Esophagus (tissue), 2 donors: ENCODE measurements at regions not wholly inside any gene's neighbourhood (a gene's known extent, or its start where the extent isn't known, plus 50 kb on each side); places are given as distances from the start of the nearest gene placed in this dataset.

Experiments used
- H3K27ac ChIP-seq, 2 donors: one replicate each; pipeline ENCODE4 v1.5.1; 2013; ENCODE audit warnings: low read depth in 2 of 2, mild to moderate bottlenecking in 2 of 2, inconsistent platforms in 1 of 2, low read length in 1 of 2, moderate library complexity in 1 of 2
- H3K27me3 ChIP-seq, 2 donors: one replicate each; pipeline ENCODE4 v1.6.1; 2013; ENCODE audit warnings: low read length in 2 of 2, control low read depth in 1 of 2, mild to moderate bottlenecking in 1 of 2; ENCODE audit not compliant: insufficient read depth in 2 of 2, control insufficient read depth in 1 of 2
- H3K36me3 ChIP-seq, 2 donors: one replicate each; pipeline ENCODE4 v1.6.1; 2013; ENCODE audit warnings: low read length in 1 of 2; ENCODE audit not compliant: control insufficient read depth in 2 of 2, insufficient read depth in 2 of 2
- H3K4me1 ChIP-seq, 2 donors: one replicate each; pipeline ENCODE4 v1.6.1; 2013; ENCODE audit warnings: low read length in 1 of 2; ENCODE audit not compliant: control insufficient read depth in 2 of 2, insufficient read depth in 2 of 2
- H3K4me3 ChIP-seq, 2 donors: one replicate each; pipeline ENCODE4 v1.5.1; 2013; ENCODE audit warnings: low read length in 2 of 2, mild to moderate bottlenecking in 2 of 2, low read depth in 1 of 2, moderate library complexity in 1 of 2
- H3K9me3 ChIP-seq, 2 donors: one replicate each; pipeline ENCODE4 v1.6.1; 2013; ENCODE audit warnings: mild to moderate bottlenecking in 2 of 2, low read depth in 1 of 2, low read length in 1 of 2, moderate library complexity in 1 of 2; ENCODE audit not compliant: control insufficient read depth in 2 of 2, insufficient read depth in 1 of 2
- WGBS, 2 donors: extraction: QIAGEN DNeasy Blood & Tissue Kit; methylation state at CpG; one replicate each; pipeline ENCODE4 v1.1.7; 2013; 5-methylcytosine and 5-hydroxymethylcytosine counted together
- donor health status: healthy with polysubstance abuse.
- donor health status: Bipolar disorder and iron deficiency.

GRCh38 chr5:89878140-89879132 is 531.1 kb downstream of the CETN3 start:
- Histone ChIP-seq H3K4me1 (no peaks in the 10 kb centered on the region), H3K27ac (no peak overlapping the region)
- 77 to 79% methylated on average over 9 of the region's 9 CpGs for WGBS, 2 donors

GRCh38 chr5:89871906-89872305 is 537.6 kb downstream of the CETN3 start:
- WGBS, 2 donors = 34 to 37% methylated on average over 2 of the region's 2 CpGs
- Histone ChIP-seq H3K4me3 (no peak overlapping the region), H3K4me1 (no peaks in the 10 kb centered on the region)

More at GRCh38 chr5:89878140-89879132, 531.1 kb downstream of the CETN3 start:
- Histone ChIP-seq H3K9me3 (no peaks in the 10 kb centered on the region), H3K27me3 (no peaks in the 10 kb centered on the region), H3K4me3 (no peak overlapping the region), H3K36me3 (no peaks in the 10 kb centered on the region)

GRCh38 chr5:89869346-89869745 is 540.2 kb downstream of the CETN3 start:
- WGBS, 2 donors = 57 to 70% methylated on average over 2 of the region's 2 CpGs
- Histone ChIP-seq H3K9me3 (no peaks in the 10 kb centered on the region), H3K4me1 (no peaks in the 10 kb centered on the region), H3K27me3 (no peaks in the 10 kb centered on the region), H3K27ac (no peak overlapping the region), H3K36me3 (no peaks in the 10 kb centered on the region), H3K4me3 (no peak overlapping the region)

More at GRCh38 chr5:89871906-89872305, 537.6 kb downstream of the CETN3 start:
- no peaks in the 10 kb centered on the region for H3K36me3 ChIP-seq
- H3K27ac ChIP-seq = no peak overlapping the region
- no peaks in the 10 kb centered on the region for H3K27me3 ChIP-seq
- no peaks in the 10 kb centered on the region for H3K9me3 ChIP-seq

GRCh38 chr5:89866410-89866809 is 543.1 kb downstream of the CETN3 start:
- H3K9me3 ChIP-seq = no peaks in the 10 kb centered on the region
- WGBS, 2 donors = 64 to 67% methylated on average over 3 of the region's 3 CpGs
- H3K27me3 ChIP-seq = no peaks in the 10 kb centered on the region
- no peak overlapping the region for H3K4me3 ChIP-seq
- no peak overlapping the region for H3K27ac ChIP-seq
- H3K36me3 ChIP-seq = no peaks in the 10 kb centered on the region
- no peaks in the 10 kb centered on the region for H3K4me1 ChIP-seq

- WGBS, 2 donors = 88 to 89% methylated on average over 1 of the region's 1 CpG
These were observed 544.6 kb downstream of the CETN3 start for GRCh38 chr5:89864941-89865340.

GRCh38 chr5:89857790-89858189 is 551.8 kb downstream of the CETN3 start:
- Histone ChIP-seq H3K27me3 (no peaks in the 10 kb centered on the region), H3K9me3 (no peaks in the 10 kb centered on the region), H3K4me1 (no peaks in the 10 kb centered on the region), H3K4me3 (no peak overlapping the region), H3K36me3 (no peaks in the 10 kb centered on the region), H3K27ac (no peak overlapping the region)
- WGBS, 2 donors = 87% methylated on average over 5 of the region's 5 CpGs

More at GRCh38 chr5:89864941-89865340, 544.6 kb downstream of the CETN3 start:
- Histone ChIP-seq H3K9me3 (no peaks in the 10 kb centered on the region), H3K27me3 (no peaks in the 10 kb centered on the region), H3K4me3 (no peak overlapping the region), H3K36me3 (no peaks in the 10 kb centered on the region), H3K27ac (no peak overlapping the region), H3K4me1 (no peaks in the 10 kb centered on the region)

GRCh38 chr5:89855417-89855816 is 554.1 kb downstream of the CETN3 start:
- Histone ChIP-seq H3K36me3 (no peaks in the 10 kb centered on the region), H3K27ac (no peak overlapping the region), H3K9me3 (no peaks in the 10 kb centered on the region), H3K27me3 (no peaks in the 10 kb centered on the region), H3K4me1 (no peaks in the 10 kb centered on the region), H3K4me3 (no peak overlapping the region)
- WGBS, 2 donors = 91 to 92% methylated on average over 2 of the region's 2 CpGs

- no peak overlapping the region for H3K27ac ChIP-seq
- H3K4me3 ChIP-seq = no peak overlapping the region
- no peaks in the 10 kb centered on the region for H3K27me3 ChIP-seq
- H3K9me3 ChIP-seq = no peaks in the 10 kb centered on the region
- no peaks in the 10 kb centered on the region for H3K4me1 ChIP-seq
- 49 to 57% methylated on average over 3 of the region's 3 CpGs for WGBS, 2 donors
- H3K36me3 ChIP-seq = no peaks in the 10 kb centered on the region
These were observed 557.6 kb downstream of the CETN3 start for GRCh38 chr5:89851911-89852310.

GRCh38 chr5:89850513-89850865 is 559.1 kb downstream of the CETN3 start:
- no peaks in the 10 kb centered on the region for H3K27me3 ChIP-seq
- no peak overlapping the region for H3K27ac ChIP-seq
- H3K36me3 ChIP-seq = no peaks in the 10 kb centered on the region
- no peaks in the 10 kb centered on the region for H3K9me3 ChIP-seq
- no peak overlapping the region for H3K4me3 ChIP-seq
- no peaks in the 10 kb centered on the region for H3K4me1 ChIP-seq
